Neural cell (in vitro differentiated cells): ENCODE measurements at regions not wholly inside any gene's neighbourhood (a gene's known extent, or its start where the extent isn't known, plus 50 kb on each side); places are given as distances from the start of the nearest gene placed in this dataset.

Source experiments
- H2AFZ ChIP-seq: fragments of 200-600, 300-800 bp; sonication (generic), shearing (Covaris generic); 2 replicates; pipeline ENCODE4 v1.6.0; 2014; ENCODE audit warnings: low read depth, mild to moderate bottlenecking, antibody characterized with exemption, low read length, moderate library complexity
- H3F3A ChIP-seq: fragments of 200-600 bp; shearing (Covaris generic); 2 replicates; pipeline ENCODE4 v1.6.1; 2016; ENCODE audit warnings: mild to moderate bottlenecking, moderate library complexity, mixed read lengths, antibody characterized with exemption, low read length; ENCODE audit not compliant: insufficient read depth, poor library complexity, severe bottlenecking
- H3K27ac ChIP-seq: fragments of 200-600, 300-800 bp; sonication (generic), shearing (Covaris generic); 2 replicates; pipeline ENCODE4 v1.5.1; 2014; ENCODE audit warnings: mild to moderate bottlenecking, low read length, moderate library complexity
- H3K27me3 ChIP-seq: fragments of 300-800, 200-600 bp; sonication (generic), shearing (Covaris generic); 2 replicates; pipeline ENCODE4 v1.6.0; 2014; ENCODE audit warnings: mild to moderate bottlenecking, low read depth, low read length, moderate library complexity; ENCODE audit not compliant: insufficient read depth
- H3K36me3 ChIP-seq: fragments of 300-800, 200-600 bp; sonication (generic), shearing (Covaris generic); 2 replicates; pipeline ENCODE4 v1.5.1; 2014; ENCODE audit warnings: mild to moderate bottlenecking, antibody characterized with exemption, low read length, moderate library complexity; ENCODE audit not compliant: insufficient read depth
- H3K4me2 ChIP-seq: fragments of 300-800, 200-600 bp; sonication (generic), shearing (Covaris generic); 2 replicates; pipeline ENCODE4 v1.6.0; 2014; ENCODE audit warnings: mild to moderate bottlenecking, low read length
- H3K4me3 ChIP-seq: fragments of 300-800, 200-600 bp; sonication (generic), shearing (Covaris generic); 2 replicates; pipeline ENCODE4 v1.5.1; 2014; ENCODE audit warnings: mild to moderate bottlenecking, low read length, moderate library complexity
- H3K79me2 ChIP-seq: fragments of 200-600 bp; shearing (Covaris generic); replicated peaks from 2 replicates; pipeline ENCODE4 v1.6.0; 2014; ENCODE audit warnings: mild to moderate bottlenecking, low read length, moderate library complexity; ENCODE audit not compliant: insufficient read depth
- H3K9ac ChIP-seq: fragments of 300-800, 200-600 bp; sonication (generic), shearing (Covaris generic); 2 replicates; pipeline ENCODE4 v1.6.1; 2016; ENCODE audit warnings: mild to moderate bottlenecking, low read length, mixed read lengths
- H3K9me2 ChIP-seq: fragments of 200-600 bp; shearing (Covaris generic); 2 replicates; pipeline ENCODE4 v1.6.1; 2016; ENCODE audit warnings: mild to moderate bottlenecking, low read length, mixed read lengths; ENCODE audit not compliant: insufficient read depth
- H3K9me3 ChIP-seq: fragments of 200-600, 300-800 bp; sonication (generic), shearing (Covaris generic); 2 replicates; pipeline ENCODE4 v1.6.1; 2016; ENCODE audit warnings: mild to moderate bottlenecking, mixed run types, low read length, moderate library complexity, mixed read lengths
- H4K20me1 ChIP-seq: fragments of 200-600 bp; shearing (Covaris generic); 2 replicates; pipeline ENCODE4 v1.6.1; 2016; ENCODE audit warnings: mild to moderate bottlenecking, mixed run types; ENCODE audit not compliant: insufficient read depth
- EP300 ChIP-seq: fragments of 450-650 bp; conservative IDR thresholded peaks from 2 replicates; pipeline ENCODE4 v1.6.1; 2014; ENCODE audit warnings: antibody characterized with exemption, mild to moderate bottlenecking, moderate library complexity; ENCODE audit not compliant: poor library complexity, severe bottlenecking
- EZH2 ChIP-seq: fragments of 200-600, 300-800 bp; shearing (Covaris generic), sonication (generic); IDR thresholded peaks from 2 replicates; pipeline ENCODE4 v1.6.1; 2014; ENCODE audit warnings: antibody characterized with exemption, low read length, borderline replicate concordance, mild to moderate bottlenecking; ENCODE audit not compliant: insufficient read depth, poor library complexity, severe bottlenecking
- MXI1 ChIP-seq: fragments of 450-650 bp; conservative IDR thresholded peaks from 2 replicates; pipeline ENCODE4 v1.6.1; 2014; ENCODE audit warnings: antibody characterized with exemption, mild to moderate bottlenecking; ENCODE audit not compliant: poor library complexity, severe bottlenecking
- POLR2AphosphoS5 ChIP-seq: IDR thresholded peaks from 2 replicates; pipeline ENCODE4 v1.6.1; 2012
- RAD21 ChIP-seq: fragments of 450-650 bp; conservative IDR thresholded peaks from 2 replicates; pipeline ENCODE4 v1.6.1; 2014; ENCODE audit warnings: antibody characterized with exemption, mild to moderate bottlenecking, moderate library complexity
- SMC3 ChIP-seq: fragments of 450-650 bp; conservative IDR thresholded peaks from 2 replicates; pipeline ENCODE4 v1.6.1; 2014; ENCODE audit warnings: antibody characterized with exemption, mild to moderate bottlenecking, moderate library complexity; ENCODE audit not compliant: poor library complexity
- TAF1 ChIP-seq: IDR thresholded peaks from 2 replicates; pipeline ENCODE4 v1.6.1; 2012; ENCODE audit warnings: low read depth
- TF ChIP-seq, protein P1 (sequence below): IDR thresholded peaks from 2 replicates; pipeline ENCODE4 v1.6.1; 2012; ENCODE audit warnings: borderline replicate concordance
- TF ChIP-seq, protein P2 (sequence below): fragments of 450-650 bp; IDR thresholded peaks from 2 replicates; pipeline ENCODE4 v1.5.1; 2014; ENCODE audit warnings: antibody characterized with exemption, mild to moderate bottlenecking, moderate library complexity; ENCODE audit not compliant: poor library complexity, severe bottlenecking

DNA sequence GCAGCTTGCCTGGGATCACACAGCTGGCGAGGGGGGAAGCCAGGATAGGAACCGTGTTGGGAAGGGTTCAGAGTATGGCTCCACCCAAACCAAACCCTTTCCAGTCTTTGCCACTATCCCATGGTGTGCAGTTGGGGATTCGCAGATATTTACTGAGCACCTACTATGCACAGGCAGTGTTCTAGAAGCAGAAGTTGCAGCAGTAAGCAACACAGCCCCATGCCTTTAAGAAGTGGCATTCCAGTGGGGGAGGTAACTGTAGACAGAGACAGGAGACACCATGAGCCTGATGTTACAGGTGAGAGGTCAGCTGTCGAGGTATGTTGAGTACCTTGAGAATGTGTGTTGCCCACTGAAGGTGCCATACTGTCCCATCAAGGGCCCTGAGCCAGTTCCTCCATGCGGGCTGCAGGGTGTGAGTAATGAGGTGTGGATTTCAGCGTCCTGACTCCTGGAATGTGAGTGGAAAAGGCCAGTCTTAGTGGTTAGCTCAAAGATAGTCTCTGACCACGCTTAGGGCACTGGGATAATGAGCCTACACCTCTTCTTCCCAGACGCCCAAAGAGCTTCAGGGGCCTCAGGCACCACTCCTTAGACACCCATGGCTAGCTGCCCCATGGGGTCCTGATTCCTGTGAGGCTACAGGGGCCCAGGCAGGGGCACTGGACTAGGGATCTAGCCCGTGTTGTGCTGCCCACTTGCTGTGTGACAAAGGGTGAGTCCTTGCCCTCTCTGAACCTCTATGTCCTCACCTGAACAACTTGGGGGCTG, 71.8 kb upstream of the TP53I11 start:
- Histone ChIP-seq H3K4me3 (no peak overlapping the region), H3K4me2 (no peak overlapping the region), H3K9ac (no peak overlapping the region), H2AFZ (no peak overlapping the region), H3K27ac (no peak overlapping the region), H3K79me2 (no peaks in the 10 kb centered on the region), H3K9me3 (no peaks in the 10 kb centered on the region), H3K9me2 (no peaks in the 10 kb centered on the region), H3F3A (no peaks in the 10 kb centered on the region), H3K36me3 (no peaks in the 10 kb centered on the region), H3K27me3 (no peaks in the 10 kb centered on the region), H4K20me1 (no peaks in the 10 kb centered on the region)
- TF ChIP-seq, protein P1, sequence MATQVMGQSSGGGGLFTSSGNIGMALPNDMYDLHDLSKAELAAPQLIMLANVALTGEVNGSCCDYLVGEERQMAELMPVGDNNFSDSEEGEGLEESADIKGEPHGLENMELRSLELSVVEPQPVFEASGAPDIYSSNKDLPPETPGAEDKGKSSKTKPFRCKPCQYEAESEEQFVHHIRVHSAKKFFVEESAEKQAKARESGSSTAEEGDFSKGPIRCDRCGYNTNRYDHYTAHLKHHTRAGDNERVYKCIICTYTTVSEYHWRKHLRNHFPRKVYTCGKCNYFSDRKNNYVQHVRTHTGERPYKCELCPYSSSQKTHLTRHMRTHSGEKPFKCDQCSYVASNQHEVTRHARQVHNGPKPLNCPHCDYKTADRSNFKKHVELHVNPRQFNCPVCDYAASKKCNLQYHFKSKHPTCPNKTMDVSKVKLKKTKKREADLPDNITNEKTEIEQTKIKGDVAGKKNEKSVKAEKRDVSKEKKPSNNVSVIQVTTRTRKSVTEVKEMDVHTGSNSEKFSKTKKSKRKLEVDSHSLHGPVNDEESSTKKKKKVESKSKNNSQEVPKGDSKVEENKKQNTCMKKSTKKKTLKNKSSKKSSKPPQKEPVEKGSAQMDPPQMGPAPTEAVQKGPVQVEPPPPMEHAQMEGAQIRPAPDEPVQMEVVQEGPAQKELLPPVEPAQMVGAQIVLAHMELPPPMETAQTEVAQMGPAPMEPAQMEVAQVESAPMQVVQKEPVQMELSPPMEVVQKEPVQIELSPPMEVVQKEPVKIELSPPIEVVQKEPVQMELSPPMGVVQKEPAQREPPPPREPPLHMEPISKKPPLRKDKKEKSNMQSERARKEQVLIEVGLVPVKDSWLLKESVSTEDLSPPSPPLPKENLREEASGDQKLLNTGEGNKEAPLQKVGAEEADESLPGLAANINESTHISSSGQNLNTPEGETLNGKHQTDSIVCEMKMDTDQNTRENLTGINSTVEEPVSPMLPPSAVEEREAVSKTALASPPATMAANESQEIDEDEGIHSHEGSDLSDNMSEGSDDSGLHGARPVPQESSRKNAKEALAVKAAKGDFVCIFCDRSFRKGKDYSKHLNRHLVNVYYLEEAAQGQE, result no peak
- TF ChIP-seq POLR2AphosphoS5 (no peak), SMC3 (no peak), EP300 (no peak), MXI1 (no peak), TAF1 (no peak), RAD21 (no peak), EZH2 (no peak)
- TF ChIP-seq, protein P2, sequence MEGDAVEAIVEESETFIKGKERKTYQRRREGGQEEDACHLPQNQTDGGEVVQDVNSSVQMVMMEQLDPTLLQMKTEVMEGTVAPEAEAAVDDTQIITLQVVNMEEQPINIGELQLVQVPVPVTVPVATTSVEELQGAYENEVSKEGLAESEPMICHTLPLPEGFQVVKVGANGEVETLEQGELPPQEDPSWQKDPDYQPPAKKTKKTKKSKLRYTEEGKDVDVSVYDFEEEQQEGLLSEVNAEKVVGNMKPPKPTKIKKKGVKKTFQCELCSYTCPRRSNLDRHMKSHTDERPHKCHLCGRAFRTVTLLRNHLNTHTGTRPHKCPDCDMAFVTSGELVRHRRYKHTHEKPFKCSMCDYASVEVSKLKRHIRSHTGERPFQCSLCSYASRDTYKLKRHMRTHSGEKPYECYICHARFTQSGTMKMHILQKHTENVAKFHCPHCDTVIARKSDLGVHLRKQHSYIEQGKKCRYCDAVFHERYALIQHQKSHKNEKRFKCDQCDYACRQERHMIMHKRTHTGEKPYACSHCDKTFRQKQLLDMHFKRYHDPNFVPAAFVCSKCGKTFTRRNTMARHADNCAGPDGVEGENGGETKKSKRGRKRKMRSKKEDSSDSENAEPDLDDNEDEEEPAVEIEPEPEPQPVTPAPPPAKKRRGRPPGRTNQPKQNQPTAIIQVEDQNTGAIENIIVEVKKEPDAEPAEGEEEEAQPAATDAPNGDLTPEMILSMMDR, result no peak

DNA sequence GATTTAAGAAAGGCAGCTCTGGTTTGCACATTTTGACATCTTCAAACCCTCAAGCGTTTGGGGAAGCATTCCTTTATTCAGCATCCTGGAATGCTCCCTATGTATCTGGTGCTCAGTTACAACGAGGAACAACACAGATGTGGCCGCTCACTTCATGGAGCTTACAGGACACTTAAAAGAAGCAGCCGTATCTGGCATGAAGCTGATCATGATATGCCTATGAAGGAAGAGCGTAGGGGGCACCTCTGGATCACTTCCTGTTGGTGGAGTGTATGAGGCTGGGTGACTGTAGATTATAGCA, 72.3 kb upstream of the TP53I11 start:
- TF ChIP-seq, protein P2, result no peak
- TF ChIP-seq EZH2 (no peak), SMC3 (no peak), EP300 (no peak), POLR2AphosphoS5 (no peak), RAD21 (no peak), MXI1 (no peak), TAF1 (no peak)
- TF ChIP-seq, protein P1, result no peak

More for the DNA sequence above, 72.3 kb upstream of the TP53I11 start:
- Histone ChIP-seq H3K9me2 (no peaks in the 10 kb centered on the region), H3F3A (no peaks in the 10 kb centered on the region), H4K20me1 (no peaks in the 10 kb centered on the region), H3K4me3 (no peak overlapping the region), H3K36me3 (no peaks in the 10 kb centered on the region), H3K9ac (no peak overlapping the region), H3K4me2 (no peak overlapping the region), H3K27ac (no peak overlapping the region), H3K79me2 (no peaks in the 10 kb centered on the region), H3K9me3 (no peaks in the 10 kb centered on the region), H2AFZ (no peak overlapping the region), H3K27me3 (no peaks in the 10 kb centered on the region)
